ENCODE measurements at regions not wholly inside any gene's neighbourhood (a gene's known extent, or its start where the extent isn't known, plus 50 kb on each side); places are given as distances from the start of the nearest gene placed in this dataset.

DNA sequence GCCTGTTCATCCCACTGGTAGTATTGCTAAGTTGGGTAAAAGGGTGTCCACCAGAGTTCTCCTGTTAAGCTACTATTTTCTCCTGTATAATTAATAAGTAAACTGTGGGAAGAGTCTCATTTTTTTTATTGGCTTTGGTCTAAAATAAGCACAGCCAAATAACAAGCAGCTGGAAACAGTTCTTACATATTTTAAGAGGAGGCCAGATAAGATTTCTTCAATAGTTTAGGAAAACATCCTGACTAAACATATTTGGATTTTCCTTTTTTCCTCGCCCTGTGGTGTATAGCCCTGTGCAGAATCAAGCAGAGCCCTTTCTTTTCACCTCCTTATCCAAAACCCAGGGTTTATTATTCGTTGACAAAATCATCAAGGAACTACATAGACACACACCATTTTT is 122.2 kb upstream of the ZNF608 start:
- TF ChIP-seq, protein P1, sequence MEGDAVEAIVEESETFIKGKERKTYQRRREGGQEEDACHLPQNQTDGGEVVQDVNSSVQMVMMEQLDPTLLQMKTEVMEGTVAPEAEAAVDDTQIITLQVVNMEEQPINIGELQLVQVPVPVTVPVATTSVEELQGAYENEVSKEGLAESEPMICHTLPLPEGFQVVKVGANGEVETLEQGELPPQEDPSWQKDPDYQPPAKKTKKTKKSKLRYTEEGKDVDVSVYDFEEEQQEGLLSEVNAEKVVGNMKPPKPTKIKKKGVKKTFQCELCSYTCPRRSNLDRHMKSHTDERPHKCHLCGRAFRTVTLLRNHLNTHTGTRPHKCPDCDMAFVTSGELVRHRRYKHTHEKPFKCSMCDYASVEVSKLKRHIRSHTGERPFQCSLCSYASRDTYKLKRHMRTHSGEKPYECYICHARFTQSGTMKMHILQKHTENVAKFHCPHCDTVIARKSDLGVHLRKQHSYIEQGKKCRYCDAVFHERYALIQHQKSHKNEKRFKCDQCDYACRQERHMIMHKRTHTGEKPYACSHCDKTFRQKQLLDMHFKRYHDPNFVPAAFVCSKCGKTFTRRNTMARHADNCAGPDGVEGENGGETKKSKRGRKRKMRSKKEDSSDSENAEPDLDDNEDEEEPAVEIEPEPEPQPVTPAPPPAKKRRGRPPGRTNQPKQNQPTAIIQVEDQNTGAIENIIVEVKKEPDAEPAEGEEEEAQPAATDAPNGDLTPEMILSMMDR (IDR thresholded peaks at IDR 0.05; ENCODE audit: low read depth, low read length, missing control alignments), result no peak
- no peak for DNase-seq (ENCODE audit: extremely low read depth, low read depth)
- H3K4me3 ChIP-seq (replicated peaks; ENCODE audit: low read depth, low read length), result no peak overlapping the region

DNA sequence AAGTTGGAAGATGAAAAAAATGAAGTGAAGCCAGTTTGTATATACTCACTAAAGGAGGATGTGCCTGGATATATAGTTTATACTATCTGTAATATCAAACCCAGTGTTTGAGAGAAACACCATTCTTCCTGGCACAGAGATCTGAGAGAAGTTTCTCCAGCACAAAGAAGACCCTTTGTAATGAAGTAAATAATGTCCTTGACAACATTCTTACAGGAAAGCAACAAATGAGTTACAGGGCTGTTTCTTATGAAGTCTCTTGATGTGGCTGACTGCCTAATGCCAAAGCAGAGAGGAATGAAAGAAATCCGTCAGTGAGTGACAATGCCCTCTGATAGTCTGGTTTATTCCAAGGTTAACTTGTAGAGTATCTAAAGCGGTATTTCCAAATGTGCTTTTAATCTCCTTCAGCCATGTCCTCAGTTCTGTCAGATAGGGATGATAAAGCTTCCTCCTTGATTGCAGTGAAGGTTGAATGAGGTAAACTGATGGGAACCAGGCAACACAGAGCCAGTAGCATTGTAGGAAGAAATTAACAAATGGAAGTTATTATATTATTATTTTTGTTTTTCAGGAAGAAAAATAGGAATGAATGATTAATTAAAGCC is 123.1 kb upstream of the ZNF608 start:
- no peak for DNase-seq (ENCODE audit: extremely low read depth, low read depth)
- no peak overlapping the region for H3K4me3 ChIP-seq (replicated peaks; ENCODE audit: low read depth, low read length)

DNA sequence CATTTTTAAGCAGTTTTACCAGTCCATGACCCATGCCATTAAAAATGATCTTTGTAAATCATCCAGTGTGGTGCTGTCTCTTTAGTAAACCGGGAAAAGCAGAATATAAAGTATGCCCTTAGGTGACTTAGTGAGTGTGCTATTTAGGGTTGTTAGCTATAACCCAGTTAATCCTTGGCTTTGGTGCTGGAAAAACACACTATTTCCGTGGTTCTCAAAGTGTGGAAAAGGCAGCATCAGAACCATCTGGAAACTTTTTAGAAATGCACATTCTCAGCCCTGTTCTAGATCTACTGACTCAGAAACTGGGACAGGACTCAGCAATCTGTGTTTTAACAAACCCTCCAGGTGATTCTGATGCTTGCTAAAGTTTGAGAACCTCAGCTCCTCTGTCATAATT is 123.6 kb upstream of the ZNF608 start:
- no peak for DNase-seq (ENCODE audit: extremely low read depth, low read depth)
- H3K4me3 ChIP-seq (replicated peaks; ENCODE audit: low read depth, low read length), result no peak overlapping the region
- TF ChIP-seq, protein P1 (IDR thresholded peaks at IDR 0.05; ENCODE audit: low read depth, low read length, missing control alignments), result no peak

More for the DNA sequence above, 123.1 kb upstream of the ZNF608 start:
- TF ChIP-seq, protein P1 (IDR thresholded peaks at IDR 0.05; ENCODE audit: low read depth, low read length, missing control alignments), result no peak

DNA sequence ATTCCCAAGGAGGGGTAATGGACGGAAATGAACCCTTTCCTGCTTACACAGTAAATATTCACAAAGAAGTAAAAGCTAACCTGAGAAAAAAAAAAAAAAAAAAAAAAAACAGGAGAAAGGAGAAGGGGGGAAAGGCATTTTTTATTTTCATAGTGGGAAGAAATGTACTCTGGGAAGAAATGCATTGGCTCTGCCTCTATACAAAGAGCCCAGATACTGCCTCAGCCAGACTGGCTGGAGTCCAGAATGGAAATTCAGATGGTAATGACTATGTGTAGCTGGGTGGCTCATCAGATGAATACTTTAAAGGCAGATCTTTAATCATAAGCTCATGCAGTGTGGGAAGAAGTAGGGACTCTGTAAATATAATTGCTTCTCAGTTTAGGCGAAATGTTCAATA is 124.9 kb upstream of the ZNF608 start:
- no peak for DNase-seq (ENCODE audit: extremely low read depth, low read depth)
- TF ChIP-seq, protein P1 (IDR thresholded peaks at IDR 0.05; ENCODE audit: low read depth, low read length, missing control alignments), result no peak
- H3K4me3 ChIP-seq (replicated peaks; ENCODE audit: low read depth, low read length), result no peak overlapping the region

DNA sequence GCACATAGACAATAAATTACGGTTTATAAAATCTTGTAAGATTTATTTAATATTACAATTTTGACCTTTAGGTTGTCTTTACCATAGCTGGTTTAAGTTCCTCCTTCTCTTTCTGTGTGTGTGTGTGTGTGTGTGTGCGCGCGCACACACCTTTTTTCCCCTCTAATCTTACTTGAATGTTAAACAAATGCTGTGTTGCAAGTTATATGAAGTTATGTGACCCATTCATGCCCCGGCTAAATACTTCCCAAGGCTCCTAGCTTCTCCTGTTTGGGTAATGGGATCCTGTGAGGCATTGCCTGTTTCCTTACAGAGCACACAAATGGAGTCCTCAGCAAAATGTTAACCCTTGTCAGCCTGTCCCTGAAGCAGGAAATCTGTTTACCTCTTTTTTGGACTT is 125.6 kb upstream of the ZNF608 start:
- TF ChIP-seq, protein P1 (IDR thresholded peaks at IDR 0.05; ENCODE audit: low read depth, low read length, missing control alignments), result no peak
- no peak for DNase-seq (ENCODE audit: extremely low read depth, low read depth)
- no peak overlapping the region for H3K4me3 ChIP-seq (replicated peaks; ENCODE audit: low read depth, low read length)

DNA sequence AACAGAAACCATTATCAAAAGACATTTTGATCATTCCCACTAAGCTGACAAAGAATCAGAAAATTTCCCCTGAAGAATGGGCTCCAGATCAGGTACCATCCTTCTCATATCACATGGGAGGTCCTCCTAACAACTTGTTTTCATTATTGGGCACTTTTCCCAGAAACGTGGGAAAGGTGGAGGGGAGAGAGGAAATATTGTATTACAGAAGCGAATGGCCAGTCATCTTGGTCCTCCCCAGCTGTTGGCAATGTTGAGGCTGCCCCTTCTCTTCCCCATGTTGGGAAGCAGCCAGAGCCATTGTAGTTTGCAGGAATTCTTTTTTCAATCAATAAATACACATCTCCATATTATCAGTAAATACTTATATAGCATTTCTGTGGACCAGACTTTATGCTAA is 126.2 kb upstream of the ZNF608 start:
- no peak for DNase-seq (ENCODE audit: extremely low read depth, low read depth)
- no peak overlapping the region for H3K4me3 ChIP-seq (replicated peaks; ENCODE audit: low read depth, low read length)
- TF ChIP-seq, protein P1 (IDR thresholded peaks at IDR 0.05; ENCODE audit: low read depth, low read length, missing control alignments), result no peak

DNA sequence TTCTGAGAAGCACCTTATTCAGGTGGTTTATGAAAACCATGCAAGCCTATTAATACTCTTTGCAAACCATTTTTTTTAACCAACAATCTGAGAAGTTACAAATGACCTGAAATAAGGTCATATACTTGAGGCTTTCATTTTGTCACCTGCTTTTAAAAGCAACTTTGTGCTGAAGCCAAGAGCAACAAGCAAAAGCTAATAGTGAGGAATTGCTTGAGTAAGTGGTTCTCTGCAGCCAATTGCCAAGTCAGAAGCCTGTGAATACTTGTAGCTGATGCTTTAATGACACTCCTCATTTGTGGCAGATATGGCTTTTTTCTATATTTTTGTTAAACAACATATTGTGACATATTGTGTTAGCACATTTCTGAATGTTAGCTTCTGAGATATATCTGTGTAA is 126.7 kb upstream of the ZNF608 start:
- H3K4me3 ChIP-seq (replicated peaks; ENCODE audit: low read depth, low read length), result no peak overlapping the region
- TF ChIP-seq, protein P1 (IDR thresholded peaks at IDR 0.05; ENCODE audit: low read depth, low read length, missing control alignments), result no peak
- no peak for DNase-seq (ENCODE audit: extremely low read depth, low read depth)
